Choroid plexus epithelial cell (primary cell): ENCODE measurements at regions not wholly inside any gene's neighbourhood (a gene's known extent, or its start where the extent isn't known, plus 50 kb on each side); places are given as distances from the start of the nearest gene placed in this dataset.

Experiments
- DNase-seq: peaks from one replicate; pipeline ENCODE4 v3.0.0-alpha.2; 2010; ENCODE audit warnings: low read depth
- H3K4me3 ChIP-seq: 2 replicates; pipeline ENCODE4 v1.5.1; 2011; ENCODE audit warnings: low read depth, mild to moderate bottlenecking, control low read depth, low read length, moderate library complexity
- CTCF ChIP-seq: conservative IDR thresholded peaks from 2 replicates; pipeline ENCODE4 v1.5.1; 2011; ENCODE audit warnings: low read depth, mild to moderate bottlenecking, control low read depth, inconsistent platforms, low read length, moderate library complexity

- H3K4me3 ChIP-seq, result no peak overlapping the region
- DNase-seq, result no peak
- no peak for TF ChIP-seq CTCF
Measured at GRCh38 chr15:100727291-100727851, 125.0 kb downstream of the ASB7 start.

- no peak for TF ChIP-seq CTCF
- H3K4me3 ChIP-seq, result no peak overlapping the region
- DNase-seq, result no peak
Measured at GRCh38 chr15:100728371-100729201, 126.2 kb downstream of the ASB7 start.

GRCh38 chr15:100729461-100729860 lies 127.1 kb downstream of the ASB7 start:
- DNase-seq, result no peak
- no peak overlapping the region for H3K4me3 ChIP-seq
- no peak for TF ChIP-seq CTCF

- H3K4me3 ChIP-seq, result no peak overlapping the region
- TF ChIP-seq CTCF, result no peak
- DNase-seq, result no peak
Measured at GRCh38 chr15:100730129-100730528, 127.7 kb downstream of the ASB7 start.

- DNase-seq, result no peak
- no peak for TF ChIP-seq CTCF
- no peak overlapping the region for H3K4me3 ChIP-seq
Measured at GRCh38 chr15:100730655-100731266, 128.4 kb downstream of the ASB7 start.

GRCh38 chr15:100731267-100732152 lies 129.1 kb downstream of the ASB7 start:
- no peak for TF ChIP-seq CTCF
- no peak for DNase-seq
- no peak overlapping the region for H3K4me3 ChIP-seq
